BLaER1 treated with 17β-estradiol and CSF1 and Interleukin-3, amounts not matched to agents 10 nM and 100 nM (cell line): ENCODE measurements at regions not wholly inside any gene's neighbourhood (a gene's known extent, or its start where the extent isn't known, plus 50 kb on each side); places are given as distances from the start of the nearest gene placed in this dataset.

Experiments
- H3K27ac ChIP-seq, 11 experiments: shearing (Covaris generic); formaldehyde crosslinking; 2 replicates each; pipeline ENCODE4 v1.8.1; 2022
- H3K27me3 ChIP-seq, 11 experiments: shearing (Covaris generic); formaldehyde crosslinking; 2 replicates each; pipeline ENCODE4 v1.8.1; 2022
- H3K36me3 ChIP-seq, 11 experiments: shearing (Covaris generic); formaldehyde crosslinking; 2 replicates each; pipeline ENCODE4 v1.8.1; 2022
- H3K4me1 ChIP-seq, 10 experiments: shearing (Covaris generic); formaldehyde crosslinking; 2 replicates each; pipeline ENCODE4 v1.8.1; 2022
- H3K4me2 ChIP-seq, 11 experiments: shearing (Covaris generic); formaldehyde crosslinking; 2 replicates each; pipeline ENCODE4 v1.8.1; 2022
- H3K4me3 ChIP-seq, 10 experiments: shearing (Covaris generic); formaldehyde crosslinking; 2 replicates each; pipeline ENCODE4 v1.8.1; 2022
- H3K9ac ChIP-seq, 11 experiments: shearing (Covaris generic); formaldehyde crosslinking; 2 replicates each; pipeline ENCODE4 v1.8.1; 2022
- H3K9me3 ChIP-seq, 11 experiments: shearing (Covaris generic); formaldehyde crosslinking; replicated peaks in 1 of 11; 2 replicates each; pipeline ENCODE4 v1.8.1; 2022
- H4K20me1 ChIP-seq, 11 experiments: shearing (Covaris generic); formaldehyde crosslinking; 2 replicates each; pipeline ENCODE4 v1.8.1; 2022
- Cebpa-rat ChIP-seq, 11 experiments: shearing (Covaris generic); IDR thresholded peaks; 2 replicates each; pipeline ENCODE4 v1.8.1; 2022

- no peak overlapping the region for H3K27ac ChIP-seq
- no peaks in the 10 kb centered on the region for H3K4me1 ChIP-seq
- H3K27me3 ChIP-seq = no peaks in the 10 kb centered on the region
- TF ChIP-seq Cebpa-rat (IDR thresholded peaks at IDR 0.05) = no peak
- peaks cover 9 to 16% (median 14%) of the 10 kb centered on the region in 11 experiments; a peak in 18 of 22 replicates for H3K9me3 ChIP-seq
- H3K36me3 ChIP-seq = no peaks in the 10 kb centered on the region
- no peak overlapping the region for H3K4me2 ChIP-seq
- H4K20me1 ChIP-seq = no peaks in the 10 kb centered on the region
- H3K4me3 ChIP-seq = no peak overlapping the region
- no peak overlapping the region for H3K9ac ChIP-seq
Observed at GRCh38 chr18:11529081-11529480, 80.3 kb upstream of the SLC35G4 start.

GRCh38 chr18:11526675-11527074, 82.7 kb upstream of the SLC35G4 start:
- Histone ChIP-seq H3K4me3 (no peak overlapping the region), H3K4me1 (no peaks in the 10 kb centered on the region), H3K27ac (no peak overlapping the region), H3K9ac (no peak overlapping the region), H3K36me3 (no peaks in the 10 kb centered on the region), H3K27me3 (no peaks in the 10 kb centered on the region), H3K9me3 (no peaks in the 10 kb centered on the region), H3K4me2 (no peak overlapping the region), H4K20me1 (no peaks in the 10 kb centered on the region; a peak in 1 of 22 replicates)
- TF ChIP-seq Cebpa-rat (IDR thresholded peaks at IDR 0.05) = no peak

- Histone ChIP-seq H4K20me1 (no peaks in the 10 kb centered on the region; a peak in 1 of 22 replicates), H3K4me2 (no peak overlapping the region), H3K9me3 (no peaks in the 10 kb centered on the region), H3K27ac (no peak overlapping the region), H3K9ac (no peak overlapping the region), H3K4me3 (no peak overlapping the region), H3K36me3 (no peaks in the 10 kb centered on the region), H3K27me3 (no peaks in the 10 kb centered on the region), H3K4me1 (no peaks in the 10 kb centered on the region)
- no peak for TF ChIP-seq Cebpa-rat (IDR thresholded peaks at IDR 0.05)
Observed at GRCh38 chr18:11523804-11524203, 85.6 kb upstream of the SLC35G4 start.

DNA sequence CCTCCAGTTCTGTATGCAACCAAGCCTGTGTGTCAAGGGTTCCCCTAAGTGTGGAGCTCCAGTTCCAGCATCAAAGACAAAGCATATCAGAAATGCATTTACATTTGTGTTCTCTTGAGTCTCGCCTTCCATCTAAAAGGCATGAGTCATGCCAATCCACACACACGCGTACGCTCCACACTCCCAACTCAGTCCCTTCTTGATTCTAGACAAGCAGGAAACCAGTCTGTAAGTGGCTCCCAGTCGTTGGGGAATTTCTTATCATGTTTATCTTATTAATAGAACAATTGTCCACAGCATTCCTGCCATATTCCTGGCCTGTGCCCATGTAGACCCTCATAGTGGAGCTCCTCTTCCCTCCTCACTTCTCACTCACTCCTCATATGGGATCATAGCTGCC, 86.4 kb upstream of the SLC35G4 start:
- no peak overlapping the region for H3K27ac ChIP-seq
- H3K36me3 ChIP-seq = no peaks in the 10 kb centered on the region
- no peak overlapping the region for H3K4me3 ChIP-seq
- no peak overlapping the region for H3K4me2 ChIP-seq
- H3K27me3 ChIP-seq = no peaks in the 10 kb centered on the region
- TF ChIP-seq Cebpa-rat (IDR thresholded peaks at IDR 0.05) = no peak
- no peaks in the 10 kb centered on the region for H3K4me1 ChIP-seq
- no peak overlapping the region for H3K9ac ChIP-seq
- H3K9me3 ChIP-seq = no peaks in the 10 kb centered on the region
- no peaks in the 10 kb centered on the region; a peak in 1 of 22 replicates for H4K20me1 ChIP-seq

GRCh38 chr18:11521853-11522252, 87.5 kb upstream of the SLC35G4 start:
- Histone ChIP-seq H3K27ac (no peak overlapping the region), H3K27me3 (no peaks in the 10 kb centered on the region), H3K4me2 (no peak overlapping the region), H3K9me3 (no peaks in the 10 kb centered on the region), H4K20me1 (no peaks in the 10 kb centered on the region; a peak in 1 of 22 replicates), H3K36me3 (no peaks in the 10 kb centered on the region), H3K4me1 (no peaks in the 10 kb centered on the region), H3K4me3 (no peak overlapping the region), H3K9ac (no peak overlapping the region)
- no peak for TF ChIP-seq Cebpa-rat (IDR thresholded peaks at IDR 0.05)

- Histone ChIP-seq H3K27ac (no peak overlapping the region), H4K20me1 (no peaks in the 10 kb centered on the region; a peak in 1 of 22 replicates), H3K9ac (no peak overlapping the region), H3K9me3 (no peaks in the 10 kb centered on the region), H3K4me3 (no peak overlapping the region), H3K4me1 (no peaks in the 10 kb centered on the region), H3K36me3 (no peaks in the 10 kb centered on the region), H3K4me2 (no peak overlapping the region), H3K27me3 (no peaks in the 10 kb centered on the region)
- TF ChIP-seq Cebpa-rat (IDR thresholded peaks at IDR 0.05) = no peak
Observed at GRCh38 chr18:11520536-11520935, 88.9 kb upstream of the SLC35G4 start.

- Histone ChIP-seq H3K9ac (no peak overlapping the region), H3K27me3 (no peaks in the 10 kb centered on the region), H3K4me2 (no peak overlapping the region), H3K4me1 (no peaks in the 10 kb centered on the region), H3K27ac (no peak overlapping the region), H3K36me3 (no peaks in the 10 kb centered on the region), H3K9me3 (no peaks in the 10 kb centered on the region), H4K20me1 (no peaks in the 10 kb centered on the region; a peak in 1 of 22 replicates), H3K4me3 (no peak overlapping the region)
- TF ChIP-seq Cebpa-rat (IDR thresholded peaks at IDR 0.05) = no peak
Observed at GRCh38 chr18:11518788-11519685, 90.4 kb upstream of the SLC35G4 start.

- Histone ChIP-seq H3K9ac (no peak overlapping the region), H3K27ac (no peak overlapping the region), H3K4me1 (peaks cover 0 to 1% (median 0%) of the 10 kb centered on the region in 10 experiments; a peak in 3 of 20 replicates), H4K20me1 (no peaks in the 10 kb centered on the region; a peak in 1 of 22 replicates), H3K4me3 (no peak overlapping the region), H3K9me3 (no peaks in the 10 kb centered on the region), H3K4me2 (no peak overlapping the region), H3K36me3 (no peaks in the 10 kb centered on the region), H3K27me3 (no peaks in the 10 kb centered on the region)
- no peak for TF ChIP-seq Cebpa-rat (IDR thresholded peaks at IDR 0.05)
Observed at GRCh38 chr18:11517704-11518103, 91.7 kb upstream of the SLC35G4 start.

GRCh38 chr18:11516751-11517503, 92.5 kb upstream of the SLC35G4 start:
- H3K9ac ChIP-seq = no peak overlapping the region
- H3K4me1 ChIP-seq = peaks cover 4 to 9% (median 6%) of the 10 kb centered on the region in 10 experiments; a peak in 19 of 20 replicates
- H3K9me3 ChIP-seq = no peaks in the 10 kb centered on the region
- H3K27ac ChIP-seq = no peak overlapping the region
- no peak for TF ChIP-seq Cebpa-rat (IDR thresholded peaks at IDR 0.05)
- H3K27me3 ChIP-seq = no peaks in the 10 kb centered on the region
- no peak overlapping the region for H3K4me2 ChIP-seq
- no peaks in the 10 kb centered on the region; a peak in 1 of 22 replicates for H4K20me1 ChIP-seq
- no peaks in the 10 kb centered on the region for H3K36me3 ChIP-seq
- H3K4me3 ChIP-seq = no peak overlapping the region
